ENCODE measurements at regions not wholly inside any gene's neighbourhood (a gene's known extent, or its start where the extent isn't known, plus 50 kb on each side); places are given as distances from the start of the nearest gene placed in this dataset.

DNA sequence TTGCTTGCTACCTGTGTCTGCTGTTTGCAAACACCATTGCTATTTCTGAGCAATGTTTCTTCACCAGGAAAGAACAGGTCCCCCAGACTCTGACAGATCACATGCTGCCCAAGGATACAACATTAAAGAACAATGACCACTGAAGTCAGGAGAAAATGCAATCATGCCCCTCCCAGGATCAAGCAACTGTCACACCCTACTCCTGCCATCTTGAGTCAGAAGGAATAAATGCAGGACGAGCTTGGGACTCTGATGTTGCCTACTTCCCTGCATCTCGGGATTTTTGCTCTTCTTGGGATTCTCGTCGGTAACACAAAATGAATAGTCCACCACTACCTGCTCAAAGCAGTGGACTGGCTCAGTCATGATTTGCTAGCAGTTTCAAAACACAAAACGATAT, 490.6 kb downstream of the COG6 start:
- DNase-seq (ENCODE audit: low spot score) = no peak

DNA sequence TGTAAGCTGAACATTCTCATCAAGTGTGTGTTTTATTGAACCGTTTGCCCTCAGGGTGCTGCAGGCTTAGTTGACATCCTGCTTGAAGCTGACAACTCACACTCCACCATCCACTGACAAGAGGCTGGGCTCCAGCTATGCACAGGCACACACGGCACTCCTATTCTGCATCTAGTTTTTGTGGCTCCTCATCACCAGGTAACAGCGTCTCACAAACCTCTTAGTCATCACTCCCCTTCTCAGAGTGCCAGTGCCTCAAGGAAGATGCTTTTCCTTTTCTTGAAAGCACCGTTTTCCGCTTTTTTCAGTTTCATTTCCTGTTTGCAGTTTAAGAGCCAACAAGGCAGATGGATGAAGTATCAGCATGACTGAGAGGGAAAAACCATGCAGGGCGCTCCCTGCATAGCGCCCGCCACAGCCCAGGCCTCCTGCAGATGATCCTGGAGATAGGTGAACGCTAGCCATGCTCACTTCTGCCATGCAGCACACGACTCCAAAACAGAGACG, 491.2 kb downstream of the COG6 start:
- DNase-seq (ENCODE audit: low spot score) = no peak

DNA sequence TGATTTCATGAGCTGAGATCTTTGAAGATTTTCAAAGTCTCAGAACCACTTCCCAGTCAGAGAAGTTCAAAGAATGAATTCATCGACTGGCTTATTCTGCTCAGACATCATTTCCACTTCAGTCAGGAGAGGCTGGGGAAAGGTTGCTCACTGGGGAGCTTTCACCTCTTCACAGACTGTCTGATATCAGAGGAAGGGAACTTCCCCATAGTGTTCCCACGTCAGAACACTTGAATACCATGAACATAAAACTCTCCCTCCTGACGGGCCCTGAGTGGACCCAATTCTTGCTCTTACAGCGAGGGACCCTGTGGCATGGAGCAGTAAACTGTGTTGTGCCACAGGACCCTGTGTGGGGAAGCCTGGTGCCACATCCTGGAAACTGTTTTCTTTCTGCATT, 492.6 kb downstream of the COG6 start:
- DNase-seq (ENCODE audit: low spot score) = no peak

DNA sequence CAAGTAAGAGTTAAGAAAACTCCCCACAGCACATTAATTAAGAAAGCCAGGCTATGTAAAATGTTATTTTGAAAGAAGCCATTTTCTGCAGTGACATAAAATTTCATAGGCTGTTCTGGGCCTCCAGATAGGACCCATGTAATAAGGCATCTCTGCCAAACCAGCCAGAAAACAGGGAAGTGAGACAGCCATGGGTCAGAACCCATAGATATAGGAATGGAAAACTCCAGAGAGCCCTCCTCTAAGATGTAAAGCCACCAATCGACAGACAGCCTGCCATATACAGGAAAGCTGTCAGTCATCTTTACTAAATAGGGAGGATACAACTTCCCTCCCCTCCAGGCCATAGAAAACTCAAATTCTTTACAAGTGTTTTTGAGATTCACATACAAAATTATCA, 493.3 kb downstream of the COG6 start:
- no peak for DNase-seq (ENCODE audit: low spot score)

DNA sequence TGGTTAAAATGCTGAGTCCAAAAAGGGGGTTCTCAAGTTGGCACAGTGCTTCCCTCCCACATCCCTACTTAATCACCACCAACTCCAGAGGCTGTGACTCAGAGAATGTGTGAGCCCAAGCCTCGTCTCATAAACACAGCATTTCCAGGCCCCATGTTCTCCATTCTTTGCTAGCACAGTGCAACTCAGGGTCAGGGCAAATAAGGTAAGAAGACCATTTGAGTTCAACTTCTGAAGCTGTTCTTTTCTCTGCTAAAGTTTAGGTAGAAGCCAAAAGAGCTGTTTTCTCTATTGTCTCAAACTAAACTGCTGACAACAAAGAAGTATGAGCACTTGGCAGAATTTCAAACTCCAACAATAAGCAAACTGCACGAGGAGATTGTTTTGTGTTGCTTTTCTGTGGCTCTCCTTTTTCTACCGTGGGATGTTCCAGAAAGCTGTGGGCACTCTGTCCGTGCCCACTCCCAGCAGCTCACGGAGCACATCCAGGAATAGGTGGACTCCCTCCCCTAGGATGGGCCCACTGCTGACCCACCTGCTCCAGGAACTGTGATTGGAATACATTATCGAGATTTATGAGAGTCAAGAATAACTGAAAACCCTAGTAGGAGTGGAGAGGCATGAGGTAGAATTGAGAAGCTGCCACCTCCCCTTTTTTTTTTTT, 494.3 kb downstream of the COG6 start:
- no peak for DNase-seq (ENCODE audit: low spot score)

DNA sequence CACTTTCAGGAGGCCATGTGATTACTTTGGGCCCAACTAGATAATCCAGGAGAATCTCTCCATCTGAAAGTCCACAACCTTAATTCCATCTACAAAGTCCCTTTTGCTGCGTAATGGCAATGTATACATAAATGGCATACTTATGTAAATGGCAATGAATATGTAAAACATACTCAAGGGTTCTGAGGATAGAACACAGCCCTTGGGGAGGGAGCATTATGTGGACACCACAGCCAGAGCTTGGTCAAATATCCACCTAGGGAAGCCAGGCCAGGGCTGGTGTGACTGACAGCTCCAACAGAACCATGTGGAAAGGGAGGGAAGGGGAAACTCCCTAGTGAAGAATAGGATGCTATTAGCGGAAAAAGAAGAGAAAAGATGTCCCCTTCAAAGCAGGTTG, 496.2 kb downstream of the COG6 start:
- DNase-seq (ENCODE audit: low spot score) = no peak

GRCh38 chr13:40152145-40152544, 496.7 kb downstream of the COG6 start:
- no peak for DNase-seq (ENCODE audit: low spot score)

GRCh38 chr13:40152922-40153321, 497.5 kb downstream of the COG6 start:
- no peak for DNase-seq (ENCODE audit: low spot score)

DNA sequence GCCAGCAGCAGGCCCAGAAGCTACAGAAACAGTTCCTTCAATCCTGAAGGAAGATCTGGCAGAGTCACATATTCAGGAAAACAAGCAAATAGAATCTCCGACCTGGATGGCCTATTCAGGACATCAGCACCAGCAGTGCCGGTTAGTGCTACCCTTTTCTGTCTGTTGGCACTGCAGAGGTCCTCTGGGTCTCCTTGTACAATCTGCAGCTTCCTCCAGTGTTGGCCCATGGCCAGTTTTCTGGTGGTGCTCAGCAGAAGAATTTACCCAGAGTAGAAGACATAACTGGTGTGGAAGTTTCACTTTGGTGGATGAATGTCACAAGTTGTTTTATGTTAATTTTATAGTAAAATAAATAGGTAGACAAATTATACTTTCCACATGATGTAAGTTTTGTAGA, 498.1 kb downstream of the COG6 start:
- DNase-seq (ENCODE audit: low spot score) = no peak

DNA sequence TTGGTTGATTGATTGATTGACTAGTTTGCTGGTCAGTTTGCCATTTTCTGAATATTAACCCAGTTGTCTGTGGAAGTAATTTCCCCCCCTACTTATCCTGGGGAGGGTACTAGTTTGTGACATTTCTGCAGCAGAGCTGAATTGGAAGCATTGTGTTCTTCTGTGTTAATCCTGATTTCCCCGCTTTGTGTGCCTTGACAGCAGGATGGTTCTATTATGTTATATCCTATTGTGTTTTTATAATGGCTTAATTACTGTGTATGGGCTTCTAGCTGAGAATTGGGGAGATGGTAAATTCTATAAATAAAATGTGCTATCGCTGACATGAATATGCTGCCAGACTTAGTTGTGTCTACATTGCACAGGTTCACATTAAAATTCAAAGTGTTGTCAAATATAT, 499.7 kb downstream of the COG6 start:
- no peak for DNase-seq (ENCODE audit: low spot score)

- no peak for DNase-seq (ENCODE audit: low spot score)
These were observed 502.8 kb downstream of the COG6 start for GRCh38 chr13:40158218-40158617.

GRCh38 chr13:40158757-40159156, 503.3 kb downstream of the COG6 start:
- DNase-seq (ENCODE audit: low spot score) = no peak

GRCh38 chr13:40159736-40160135, 504.3 kb downstream of the COG6 start:
- no peak for DNase-seq (ENCODE audit: low spot score)

- DNase-seq (ENCODE audit: low spot score) = no peak
These were observed 505.3 kb downstream of the COG6 start for GRCh38 chr13:40160618-40161350.

- no peak for DNase-seq (ENCODE audit: low spot score)
These were observed 505.1 kb downstream of the FOXO1 start for GRCh38 chr13:40161351-40161810.

DNA sequence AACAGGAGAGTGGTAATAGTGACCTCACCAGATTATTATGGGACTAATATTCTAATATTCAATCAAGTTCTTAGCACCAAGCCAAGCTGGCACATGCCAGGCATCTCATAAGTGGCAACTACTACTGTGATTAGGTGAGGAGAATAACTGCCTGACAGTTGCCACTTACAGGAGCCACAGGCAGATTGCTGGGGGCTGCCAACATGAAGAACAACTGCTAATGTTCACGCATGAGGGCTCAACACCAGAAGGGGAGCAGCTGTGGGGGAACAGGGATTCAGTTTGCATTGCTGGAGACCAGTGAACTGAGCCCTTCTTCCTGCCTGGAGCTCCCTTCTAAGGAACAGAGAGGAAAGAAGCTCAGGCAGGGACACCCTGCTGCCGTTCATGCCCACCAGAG, 504.5 kb downstream of the FOXO1 start:
- no peak for DNase-seq (ENCODE audit: low spot score)

GRCh38 chr13:40163066-40164000, 503.1 kb downstream of the FOXO1 start:
- DNase-seq (ENCODE audit: low spot score) = no peak

DNA sequence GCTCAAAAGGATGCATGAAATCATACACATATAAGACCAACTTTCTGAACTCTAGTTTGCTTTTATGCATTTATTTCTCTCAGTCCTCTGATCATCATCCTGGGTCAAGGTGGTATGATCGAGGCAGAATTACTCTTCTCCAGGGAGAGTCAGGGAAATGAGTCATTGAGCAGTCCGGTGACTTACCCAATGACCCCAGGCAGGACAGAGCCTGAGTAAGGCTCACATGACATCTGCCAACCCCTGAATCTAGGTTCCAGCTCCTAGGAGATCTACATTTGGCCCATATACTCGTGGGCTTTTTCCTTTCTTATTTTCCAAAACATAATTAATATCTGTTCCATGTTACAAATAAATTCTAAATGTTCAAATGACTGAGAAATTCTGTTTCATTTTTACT, 502.3 kb downstream of the FOXO1 start:
- no peak for DNase-seq (ENCODE audit: low spot score)

DNA sequence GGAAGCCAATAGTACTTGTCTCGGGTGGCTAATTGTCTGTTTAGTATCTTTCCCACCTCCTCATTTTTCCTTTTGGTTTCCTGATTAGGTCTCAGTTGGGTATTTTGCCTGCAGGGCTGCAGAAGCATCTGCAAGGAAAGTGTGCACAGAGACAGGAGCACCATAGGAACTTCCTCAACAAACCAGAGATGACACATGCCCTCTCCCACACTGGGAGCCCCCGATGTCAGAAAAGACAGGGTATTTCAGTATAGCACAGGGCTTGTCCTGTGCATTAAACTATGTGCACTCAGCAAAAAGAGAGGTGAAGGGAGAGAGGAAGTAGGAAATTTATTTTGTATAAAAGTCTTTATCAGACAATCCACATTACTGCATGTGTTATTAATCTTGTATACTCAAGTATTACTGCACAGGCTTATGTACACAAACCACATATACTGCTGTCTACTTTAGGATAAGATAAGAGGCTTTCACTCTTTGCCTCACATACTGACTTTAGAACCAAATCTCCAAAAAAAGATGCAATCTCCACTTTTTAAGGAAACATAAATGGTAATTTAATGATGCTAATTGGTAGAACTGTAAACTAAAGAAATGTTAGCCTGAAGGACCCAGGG, 501.0 kb downstream of the FOXO1 start:
- no peak for DNase-seq (ENCODE audit: low spot score)

DNA sequence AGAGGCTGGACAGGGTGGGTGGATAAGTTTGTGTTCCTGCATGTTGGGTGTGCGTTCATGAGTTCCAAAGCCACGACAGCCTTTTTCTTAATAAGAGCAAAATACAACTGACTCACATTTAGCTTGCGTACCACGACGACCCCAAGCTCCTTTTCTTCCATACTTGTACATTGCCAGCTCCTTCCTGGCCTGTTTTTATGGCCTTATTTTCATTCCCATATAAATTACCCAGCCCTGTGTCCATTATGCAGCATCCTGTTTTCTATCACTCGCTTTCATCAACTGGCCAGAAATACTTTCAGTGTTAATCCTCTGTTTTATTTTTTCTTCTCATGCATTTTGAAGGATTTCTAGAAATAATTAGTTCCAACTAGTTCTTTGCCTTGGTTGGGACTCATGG, 499.1 kb downstream of the FOXO1 start:
- DNase-seq (ENCODE audit: low spot score) = no peak

GRCh38 chr13:40168425-40169166, 497.8 kb downstream of the FOXO1 start:
- DNase-seq (ENCODE audit: low spot score) = no peak

All from SW480 (cell line).